ENCODE measurements at regions not wholly inside any gene's neighbourhood (a gene's known extent, or its start where the extent isn't known, plus 50 kb on each side); places are given as distances from the start of the nearest gene placed in this dataset.

DNA sequence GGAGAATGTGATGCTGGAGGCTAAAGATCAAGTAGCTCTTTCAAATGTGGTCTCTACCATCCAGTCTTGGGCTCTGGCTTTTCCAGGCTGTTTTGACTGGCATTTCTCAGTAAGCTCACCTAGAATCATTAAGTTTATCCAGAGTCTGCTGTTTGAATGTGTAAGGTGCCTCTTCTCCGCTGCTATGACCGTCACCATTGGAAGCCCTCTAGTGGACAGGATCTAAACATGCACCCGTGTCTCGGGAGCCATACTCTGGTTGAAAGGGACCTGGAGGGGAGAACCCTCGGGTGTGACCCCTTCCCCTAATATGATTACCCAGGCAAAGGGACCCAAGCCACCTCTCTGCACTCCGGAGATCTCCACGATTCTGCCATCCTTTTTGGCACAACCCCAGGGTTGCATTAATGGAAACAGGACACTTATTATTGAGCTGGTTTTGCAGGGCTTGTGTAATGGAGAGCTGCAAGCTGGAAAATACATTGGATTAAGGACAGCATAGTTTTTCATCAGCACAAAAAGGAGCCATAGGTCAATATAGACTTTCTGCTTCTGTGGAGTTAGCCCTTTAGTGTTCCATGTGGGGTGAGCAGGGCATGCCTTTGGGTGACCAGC lies 191.0 kb upstream of the LARGE1 start:
- Histone ChIP-seq H3K79me2 (ENCODE audit: control insufficient read depth, insufficient read depth, low read length) (no peaks in the 10 kb centered on the region), H3K4me3 (replicated peaks in 1 of 4; ENCODE audit: control extremely low read depth in 1 of 4, insufficient read depth in 1 of 4, low read depth in 3 of 4, low read length in 4 of 4) (no peak overlapping the region), H3K4me2 (ENCODE audit: extremely low read depth, insufficient read depth, low read length) (no peak overlapping the region), H4K20me1 (ENCODE audit: control insufficient read depth, extremely low read depth, insufficient read depth, low read length) (no peaks in the 10 kb centered on the region), H3K9me3 (ENCODE audit: control insufficient read depth, insufficient read depth, low read depth, low read length) (no peaks in the 10 kb centered on the region), H3K27ac (ENCODE audit: insufficient read depth, low read length) (no peak overlapping the region), H2AFZ (ENCODE audit: low read length) (no peak overlapping the region), H3K36me3 (ENCODE audit: control insufficient read depth, insufficient read depth, low read length) (no peaks in the 10 kb centered on the region), H3K9ac (ENCODE audit: insufficient read depth, low read length) (no peak overlapping the region), H3K4me1 (ENCODE audit: control insufficient read depth, extremely low read depth, insufficient read depth, low read length) (no peaks in the 10 kb centered on the region), H3K27me3 (ENCODE audit: control insufficient read depth, insufficient read depth, low read length) (no peaks in the 10 kb centered on the region)
- DNase-seq (ENCODE audit: low read depth in 2 of 2) = peak in 1 of 2 donors; percentile 3
- TF ChIP-seq, protein P1, sequence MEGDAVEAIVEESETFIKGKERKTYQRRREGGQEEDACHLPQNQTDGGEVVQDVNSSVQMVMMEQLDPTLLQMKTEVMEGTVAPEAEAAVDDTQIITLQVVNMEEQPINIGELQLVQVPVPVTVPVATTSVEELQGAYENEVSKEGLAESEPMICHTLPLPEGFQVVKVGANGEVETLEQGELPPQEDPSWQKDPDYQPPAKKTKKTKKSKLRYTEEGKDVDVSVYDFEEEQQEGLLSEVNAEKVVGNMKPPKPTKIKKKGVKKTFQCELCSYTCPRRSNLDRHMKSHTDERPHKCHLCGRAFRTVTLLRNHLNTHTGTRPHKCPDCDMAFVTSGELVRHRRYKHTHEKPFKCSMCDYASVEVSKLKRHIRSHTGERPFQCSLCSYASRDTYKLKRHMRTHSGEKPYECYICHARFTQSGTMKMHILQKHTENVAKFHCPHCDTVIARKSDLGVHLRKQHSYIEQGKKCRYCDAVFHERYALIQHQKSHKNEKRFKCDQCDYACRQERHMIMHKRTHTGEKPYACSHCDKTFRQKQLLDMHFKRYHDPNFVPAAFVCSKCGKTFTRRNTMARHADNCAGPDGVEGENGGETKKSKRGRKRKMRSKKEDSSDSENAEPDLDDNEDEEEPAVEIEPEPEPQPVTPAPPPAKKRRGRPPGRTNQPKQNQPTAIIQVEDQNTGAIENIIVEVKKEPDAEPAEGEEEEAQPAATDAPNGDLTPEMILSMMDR (conservative IDR thresholded peaks at IDR 0.05 in 1 of 2, IDR thresholded peaks at IDR 0.05 in 1 of 2; ENCODE audit: low read depth in 1 of 2, low read length in 2 of 2) = peak; percentile 50 to 59
- no peak for TF ChIP-seq EZH2 (IDR thresholded peaks at IDR 0.05; ENCODE audit: low read length, missing control alignments)

DNA sequence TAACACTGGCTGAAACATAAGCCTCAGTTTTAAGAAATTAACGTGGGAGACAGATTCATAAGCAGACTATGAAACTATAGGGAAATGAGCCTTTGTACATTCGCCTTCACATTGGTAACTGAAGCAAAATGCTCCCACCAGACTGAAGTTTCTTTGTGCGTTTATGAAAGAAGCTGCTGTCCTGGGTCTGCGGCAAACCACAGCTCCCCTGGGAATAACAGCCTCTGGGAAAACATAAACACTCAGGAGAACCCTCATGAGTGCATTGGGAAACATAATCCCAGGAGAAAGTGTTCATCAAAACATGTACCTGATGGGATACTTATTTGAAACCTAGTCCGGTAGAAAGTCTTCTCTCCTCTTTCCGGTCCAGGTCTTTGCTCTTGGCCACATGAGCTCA lies 193.1 kb upstream of the LARGE1 start:
- no peaks in the 10 kb centered on the region for H4K20me1 ChIP-seq (ENCODE audit: control insufficient read depth, extremely low read depth, insufficient read depth, low read length)
- TF ChIP-seq EZH2 (IDR thresholded peaks at IDR 0.05; ENCODE audit: low read length, missing control alignments) = no peak
- TF ChIP-seq, protein P1 (conservative IDR thresholded peaks at IDR 0.05 in 1 of 2, IDR thresholded peaks at IDR 0.05 in 1 of 2; ENCODE audit: low read depth in 1 of 2, low read length in 2 of 2) = no peak
- no peak overlapping the region for H3K4me3 ChIP-seq (replicated peaks in 1 of 4; ENCODE audit: control extremely low read depth in 1 of 4, insufficient read depth in 1 of 4, low read depth in 3 of 4, low read length in 4 of 4)

DNA sequence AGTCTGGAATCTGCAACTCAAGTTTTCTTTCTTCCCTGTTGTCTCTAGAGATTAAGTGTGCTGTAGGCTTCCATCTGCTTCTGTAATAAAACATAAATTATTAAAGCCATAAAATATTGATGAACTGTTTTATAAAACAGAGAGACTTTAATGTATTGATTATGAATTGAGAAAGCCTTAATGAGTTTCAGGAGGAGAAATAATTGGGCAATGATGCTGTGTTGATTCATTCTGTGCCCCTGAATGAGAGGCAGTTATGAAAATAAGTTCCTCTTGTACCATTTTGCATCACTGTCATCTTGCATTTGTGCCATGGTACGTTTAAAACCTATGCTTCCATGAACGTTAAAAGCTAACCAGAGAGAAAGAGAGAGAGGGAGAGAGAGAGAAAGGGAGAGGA lies 194.1 kb upstream of the LARGE1 start:
- Histone ChIP-seq H3K9me3 (ENCODE audit: control insufficient read depth, insufficient read depth, low read depth, low read length) (no peaks in the 10 kb centered on the region), H3K27me3 (ENCODE audit: control insufficient read depth, insufficient read depth, low read length) (no peaks in the 10 kb centered on the region), H3K4me1 (ENCODE audit: control insufficient read depth, extremely low read depth, insufficient read depth, low read length) (no peaks in the 10 kb centered on the region), H3K9ac (ENCODE audit: insufficient read depth, low read length) (no peak overlapping the region), H3K79me2 (ENCODE audit: control insufficient read depth, insufficient read depth, low read length) (no peaks in the 10 kb centered on the region), H4K20me1 (ENCODE audit: control insufficient read depth, extremely low read depth, insufficient read depth, low read length) (no peaks in the 10 kb centered on the region), H3K4me2 (ENCODE audit: extremely low read depth, insufficient read depth, low read length) (no peak overlapping the region), H3K27ac (ENCODE audit: insufficient read depth, low read length) (no peak overlapping the region), H3K4me3 (replicated peaks in 1 of 4; ENCODE audit: control extremely low read depth in 1 of 4, insufficient read depth in 1 of 4, low read depth in 3 of 4, low read length in 4 of 4) (no peak overlapping the region), H2AFZ (ENCODE audit: low read length) (no peak overlapping the region), H3K36me3 (ENCODE audit: control insufficient read depth, insufficient read depth, low read length) (no peaks in the 10 kb centered on the region)
- no peak for TF ChIP-seq EZH2 (IDR thresholded peaks at IDR 0.05; ENCODE audit: low read length, missing control alignments)
- TF ChIP-seq, protein P1 (conservative IDR thresholded peaks at IDR 0.05 in 1 of 2, IDR thresholded peaks at IDR 0.05 in 1 of 2; ENCODE audit: low read depth in 1 of 2, low read length in 2 of 2) = no peak
- DNase-seq (ENCODE audit: low read depth in 2 of 2) = no peak

More for the DNA sequence above, 193.1 kb upstream of the LARGE1 start:
- H3K4me1 ChIP-seq (ENCODE audit: control insufficient read depth, extremely low read depth, insufficient read depth, low read length) = no peaks in the 10 kb centered on the region
- H3K27ac ChIP-seq (ENCODE audit: insufficient read depth, low read length) = no peak overlapping the region
- no peak overlapping the region for H3K4me2 ChIP-seq (ENCODE audit: extremely low read depth, insufficient read depth, low read length)
- no peaks in the 10 kb centered on the region for H3K79me2 ChIP-seq (ENCODE audit: control insufficient read depth, insufficient read depth, low read length)
- no peak overlapping the region for H3K9ac ChIP-seq (ENCODE audit: insufficient read depth, low read length)
- no peak for DNase-seq (ENCODE audit: low read depth in 2 of 2)
- H2AFZ ChIP-seq (ENCODE audit: low read length) = no peak overlapping the region
- no peaks in the 10 kb centered on the region for H3K27me3 ChIP-seq (ENCODE audit: control insufficient read depth, insufficient read depth, low read length)
- H3K36me3 ChIP-seq (ENCODE audit: control insufficient read depth, insufficient read depth, low read length) = no peaks in the 10 kb centered on the region
- no peaks in the 10 kb centered on the region for H3K9me3 ChIP-seq (ENCODE audit: control insufficient read depth, insufficient read depth, low read depth, low read length)
